ENCODE measurements at regions not wholly inside any gene's neighbourhood (a gene's known extent, or its start where the extent isn't known, plus 50 kb on each side); places are given as distances from the start of the nearest gene placed in this dataset.

DNA sequence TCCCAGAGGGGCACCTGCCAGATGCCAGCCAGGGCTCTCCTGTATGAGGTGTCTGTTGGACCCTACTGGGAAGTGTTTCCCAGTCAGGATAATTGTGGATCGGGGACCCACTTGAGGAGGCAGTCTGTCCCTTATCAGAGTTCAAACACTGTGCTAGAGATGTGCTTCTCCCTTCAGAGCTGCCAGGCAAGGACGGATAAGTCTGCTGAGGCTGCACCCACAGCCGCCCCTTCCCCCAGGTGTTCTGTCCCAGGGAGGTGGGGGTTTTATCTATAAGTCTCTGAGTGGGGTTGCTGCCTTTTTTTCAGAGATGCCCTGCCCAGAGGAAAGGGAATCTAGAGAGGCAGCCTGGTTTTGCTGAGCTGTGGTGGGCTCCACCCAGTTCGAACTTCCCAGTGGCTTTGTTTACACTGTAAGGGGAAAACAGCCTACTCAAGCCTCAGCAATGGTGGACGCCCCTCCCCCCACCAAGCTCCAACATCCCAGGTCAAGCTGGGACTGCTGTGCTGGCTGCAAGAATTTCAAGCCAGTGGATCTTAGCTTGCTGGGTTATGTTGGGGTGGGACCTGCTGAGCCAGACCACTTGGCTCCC lies 324.0 kb upstream of the SETBP1 start:
- no peak for TF ChIP-seq POLR2AphosphoS5 (IDR thresholded peaks at IDR 0.05; ENCODE audit: low read depth)
- TF ChIP-seq, protein P1, sequence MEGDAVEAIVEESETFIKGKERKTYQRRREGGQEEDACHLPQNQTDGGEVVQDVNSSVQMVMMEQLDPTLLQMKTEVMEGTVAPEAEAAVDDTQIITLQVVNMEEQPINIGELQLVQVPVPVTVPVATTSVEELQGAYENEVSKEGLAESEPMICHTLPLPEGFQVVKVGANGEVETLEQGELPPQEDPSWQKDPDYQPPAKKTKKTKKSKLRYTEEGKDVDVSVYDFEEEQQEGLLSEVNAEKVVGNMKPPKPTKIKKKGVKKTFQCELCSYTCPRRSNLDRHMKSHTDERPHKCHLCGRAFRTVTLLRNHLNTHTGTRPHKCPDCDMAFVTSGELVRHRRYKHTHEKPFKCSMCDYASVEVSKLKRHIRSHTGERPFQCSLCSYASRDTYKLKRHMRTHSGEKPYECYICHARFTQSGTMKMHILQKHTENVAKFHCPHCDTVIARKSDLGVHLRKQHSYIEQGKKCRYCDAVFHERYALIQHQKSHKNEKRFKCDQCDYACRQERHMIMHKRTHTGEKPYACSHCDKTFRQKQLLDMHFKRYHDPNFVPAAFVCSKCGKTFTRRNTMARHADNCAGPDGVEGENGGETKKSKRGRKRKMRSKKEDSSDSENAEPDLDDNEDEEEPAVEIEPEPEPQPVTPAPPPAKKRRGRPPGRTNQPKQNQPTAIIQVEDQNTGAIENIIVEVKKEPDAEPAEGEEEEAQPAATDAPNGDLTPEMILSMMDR (IDR thresholded peaks at IDR 0.05; ENCODE audit: insufficient read depth, low read length) = no peak

All from HL-60 (cell line).